Activated naive CD4-positive, alpha-beta T cell treated with anti-CD3 and anti-CD28 coated beads, Interleukin-2, amount 50 U/mL, for 24 hours (primary cell): ENCODE measurements at regions not wholly inside any gene's neighbourhood (a gene's known extent, or its start where the extent isn't known, plus 50 kb on each side); places are given as distances from the start of the nearest gene placed in this dataset.
"Not testable (repeated sequence)": the region's sequence is repeated elsewhere in the genome, so short reads cannot be mapped to it uniquely, and the experiment has no call there.

Source experiments
- H3K27ac Mint-ChIP-seq: one replicate; pipeline ENCODE4 v1.8.0; 2021; ENCODE audit warnings: mild to moderate bottlenecking, mixed read lengths
- H3K27me3 Mint-ChIP-seq: one replicate; pipeline ENCODE4 v1.8.0; 2021; ENCODE audit warnings: mixed read lengths
- H3K36me3 Mint-ChIP-seq: one replicate; pipeline ENCODE4 v1.8.0; 2021; ENCODE audit warnings: mixed read lengths
- H3K4me1 Mint-ChIP-seq: one replicate; pipeline ENCODE4 v1.8.0; 2021; ENCODE audit warnings: mixed read lengths
- H3K4me3 Mint-ChIP-seq: one replicate; pipeline ENCODE4 v1.8.0; 2021; ENCODE audit warnings: mild to moderate bottlenecking, mixed read lengths
- H3K9me3 Mint-ChIP-seq: one replicate; pipeline ENCODE4 v1.8.0; 2021; ENCODE audit warnings: mixed read lengths

DNA sequence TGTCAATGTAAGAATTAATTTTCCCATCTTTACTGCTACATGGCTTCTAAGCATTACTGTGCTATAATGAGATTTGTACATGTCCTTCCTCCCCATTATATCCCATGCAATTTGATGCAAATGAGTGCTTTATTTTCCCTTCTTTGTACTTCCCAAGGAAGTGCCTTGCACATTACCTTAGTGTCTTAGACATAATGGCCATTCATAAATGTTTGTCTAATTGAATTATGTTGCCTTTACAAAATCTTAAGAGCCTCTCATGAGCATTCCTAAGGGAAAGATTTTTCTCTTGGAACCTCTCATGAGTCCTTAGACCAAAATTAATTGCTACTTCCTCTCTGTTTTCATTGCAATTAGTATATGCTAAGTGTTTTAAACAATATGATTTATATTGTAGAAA, 741.7 kb downstream of the RERGL start:
- no peaks in the 10 kb centered on the region for H3K27me3 Mint-ChIP-seq

DNA sequence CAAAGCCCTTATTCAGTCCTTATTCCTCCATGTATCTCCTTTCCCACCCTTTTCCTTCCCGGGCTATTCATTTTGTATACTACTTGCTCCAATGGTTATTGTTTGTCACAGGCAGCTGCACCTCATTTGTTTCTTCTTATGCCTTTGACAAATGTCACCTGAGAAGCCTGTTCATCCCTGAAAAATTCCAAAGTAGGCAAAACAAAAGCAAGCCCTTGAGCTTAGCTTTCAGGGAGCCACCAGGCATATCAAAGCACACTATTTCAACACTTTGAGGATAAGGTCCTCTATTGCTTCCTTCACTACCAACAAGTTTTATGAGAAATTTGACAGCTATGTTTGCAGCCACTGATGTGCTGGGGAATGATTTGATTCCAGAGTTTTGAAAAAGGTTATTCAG, 738.7 kb upstream of the LMO3 start:
- Mint-ChIP-seq H3K4me3 (no peak overlapping the region), H3K27me3 (no peaks in the 10 kb centered on the region), H3K27ac (no peak overlapping the region), H3K4me1 (no peaks in the 10 kb centered on the region), H3K36me3 (no peaks in the 10 kb centered on the region), H3K9me3 (peaks cover 12% of the 10 kb centered on the region)

More for the DNA sequence above, 741.7 kb downstream of the RERGL start:
- H3K36me3 Mint-ChIP-seq = no peaks in the 10 kb centered on the region
- H3K4me1 Mint-ChIP-seq = no peaks in the 10 kb centered on the region
- H3K27ac Mint-ChIP-seq = no peak overlapping the region
- H3K9me3 Mint-ChIP-seq = peaks cover 2% of the 10 kb centered on the region
- H3K4me3 Mint-ChIP-seq = no peak overlapping the region

DNA sequence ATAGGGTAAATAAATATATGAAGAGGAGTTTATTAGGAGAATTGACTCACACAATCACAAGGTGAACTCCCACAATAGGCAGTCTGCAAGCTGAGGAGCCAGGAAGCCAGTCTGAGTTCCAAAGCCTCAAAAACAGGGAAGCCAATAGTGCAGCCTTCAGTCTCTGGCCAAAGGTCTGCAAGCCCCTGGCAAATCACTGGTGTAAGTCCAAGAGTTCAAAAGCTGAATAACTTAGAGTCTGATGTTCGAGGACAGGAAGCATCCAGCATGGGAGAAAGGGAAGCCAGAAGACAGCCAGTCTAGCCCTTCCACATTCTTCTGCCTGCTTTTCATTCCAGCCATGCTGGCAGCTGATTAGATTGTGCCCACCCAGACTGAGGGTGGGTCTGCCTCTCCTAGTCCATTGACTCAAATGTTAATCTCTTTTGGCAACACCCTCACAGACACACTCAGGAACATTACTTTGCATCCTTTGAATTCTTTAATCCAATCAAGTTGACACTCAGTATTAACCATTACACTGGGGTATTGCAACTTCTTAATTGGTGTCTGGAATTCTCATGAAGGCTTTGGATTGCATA, 736.5 kb upstream of the LMO3 start:
- Mint-ChIP-seq H3K4me1 (no peaks in the 10 kb centered on the region), H3K4me3 (no peak overlapping the region), H3K9me3 (peaks cover 17% of the 10 kb centered on the region), H3K27ac (no peak overlapping the region), H3K36me3 (no peaks in the 10 kb centered on the region), H3K27me3 (no peaks in the 10 kb centered on the region)

DNA sequence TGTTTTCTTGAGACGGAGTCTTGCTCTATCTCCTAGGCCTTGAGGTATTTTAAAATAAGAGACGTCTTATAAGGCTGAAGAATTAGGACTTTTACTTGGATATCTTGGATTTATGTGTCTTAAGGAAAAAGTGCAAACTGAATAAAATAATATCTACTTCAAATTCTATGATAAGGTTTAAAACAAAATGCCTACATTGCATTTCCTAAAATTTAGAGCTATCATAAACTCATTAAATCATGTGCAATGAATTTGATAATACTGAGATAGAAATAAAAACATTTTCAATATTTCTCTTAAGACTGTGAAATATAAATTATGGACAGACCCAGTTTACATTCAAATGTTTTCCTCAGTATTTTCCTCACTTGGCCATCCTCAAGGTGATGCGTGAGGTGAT, 729.5 kb upstream of the LMO3 start:
- Mint-ChIP-seq H3K27ac (no peak overlapping the region), H3K4me1 (no peaks in the 10 kb centered on the region), H3K27me3 (no peaks in the 10 kb centered on the region), H3K36me3 (no peaks in the 10 kb centered on the region), H3K9me3 (peaks cover 9% of the 10 kb centered on the region), H3K4me3 (no peak overlapping the region)

DNA sequence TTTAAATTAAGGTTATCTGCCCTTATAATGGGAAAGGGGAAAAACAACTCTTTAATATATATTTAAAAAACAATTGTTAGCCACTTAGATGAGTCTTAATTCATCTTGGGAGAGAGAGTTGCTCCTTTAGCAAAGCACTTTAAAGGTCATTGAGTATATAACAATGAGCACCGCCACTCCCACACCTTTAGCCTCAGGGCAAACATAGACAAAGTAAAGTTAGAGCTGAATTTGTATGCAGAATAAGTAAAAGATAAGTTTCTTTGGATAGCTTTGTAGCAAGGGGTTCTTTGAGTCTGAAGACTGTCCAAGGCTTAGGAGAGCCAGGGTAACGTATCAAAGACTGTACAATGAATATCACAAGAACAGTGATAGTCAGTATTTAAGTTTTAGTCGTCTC, 728.8 kb upstream of the LMO3 start:
- Mint-ChIP-seq H3K36me3 (no peaks in the 10 kb centered on the region), H3K27me3 (no peaks in the 10 kb centered on the region), H3K27ac (no peak overlapping the region), H3K4me1 (no peaks in the 10 kb centered on the region), H3K9me3 (peaks cover 9% of the 10 kb centered on the region), H3K4me3 (no peak overlapping the region)

DNA sequence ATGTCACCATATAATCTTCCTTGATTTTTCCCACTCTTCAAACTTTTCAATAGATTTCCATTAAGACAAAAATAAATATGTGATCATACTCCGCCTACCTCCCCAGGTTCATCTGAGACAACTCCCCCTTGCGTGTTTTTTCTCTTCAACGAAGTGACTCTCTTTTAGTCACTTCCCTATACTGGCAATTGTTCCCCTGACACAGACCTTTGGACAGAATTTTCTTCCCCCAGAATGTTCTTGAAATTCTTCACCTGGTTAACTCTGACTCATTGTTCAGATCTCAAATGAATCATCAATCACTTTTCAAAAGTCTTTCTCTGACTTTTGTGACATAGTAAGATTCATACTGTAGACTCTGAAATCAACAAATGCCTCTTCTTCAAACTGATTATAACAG, 727.3 kb upstream of the LMO3 start:
- Mint-ChIP-seq H3K4me3 (no peak overlapping the region), H3K27ac (no peak overlapping the region), H3K9me3 (peaks cover 4% of the 10 kb centered on the region), H3K36me3 (no peaks in the 10 kb centered on the region), H3K27me3 (no peaks in the 10 kb centered on the region), H3K4me1 (no peaks in the 10 kb centered on the region)

DNA sequence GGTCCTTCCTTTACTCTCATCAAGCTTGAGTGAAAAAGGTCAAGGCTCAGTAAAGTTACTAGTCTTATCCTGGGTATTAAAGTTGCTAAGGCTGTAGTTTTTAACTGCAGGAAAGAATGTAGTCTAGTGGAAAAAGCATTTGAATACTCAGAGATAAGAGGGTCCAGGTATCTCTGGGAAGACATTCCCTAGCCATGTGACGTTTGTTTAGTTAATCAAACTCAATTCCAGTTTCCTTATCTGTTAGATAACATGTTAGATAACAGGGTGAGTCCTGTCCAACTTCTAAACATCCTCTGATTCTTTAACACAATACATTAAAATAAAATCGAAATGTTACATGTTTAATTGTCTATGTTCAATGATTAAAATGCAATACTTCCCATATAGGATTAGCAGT, 720.7 kb upstream of the LMO3 start:
- no peaks in the 10 kb centered on the region for H3K4me1 Mint-ChIP-seq
- no peaks in the 10 kb centered on the region for H3K27me3 Mint-ChIP-seq
- no peak overlapping the region for H3K4me3 Mint-ChIP-seq
- H3K27ac Mint-ChIP-seq = no peak overlapping the region
- no peaks in the 10 kb centered on the region for H3K36me3 Mint-ChIP-seq
- no peaks in the 10 kb centered on the region for H3K9me3 Mint-ChIP-seq

DNA sequence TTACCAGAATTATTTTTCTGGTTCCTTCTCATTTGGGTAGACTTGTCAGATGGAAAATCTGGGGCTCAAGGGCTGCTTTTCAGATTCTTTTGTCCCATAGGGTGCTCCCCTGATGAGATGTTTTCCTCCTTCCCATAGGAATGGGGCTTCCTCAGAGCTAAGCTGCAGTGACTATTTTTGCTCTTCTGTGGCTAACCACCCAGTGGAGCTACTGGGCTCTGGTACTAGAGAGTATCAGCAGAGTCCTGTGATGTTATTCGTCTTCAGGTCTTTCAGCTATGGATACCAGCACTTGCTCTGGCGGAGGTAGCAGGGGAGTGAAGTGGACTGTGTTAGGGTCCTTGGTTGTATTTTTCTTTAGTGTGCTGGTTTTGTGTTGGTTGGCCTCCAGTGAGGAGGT, 716.1 kb upstream of the LMO3 start:
- Mint-ChIP-seq H3K4me3 (no peak overlapping the region), H3K4me1 (no peaks in the 10 kb centered on the region), H3K27ac (no peak overlapping the region), H3K36me3 (no peaks in the 10 kb centered on the region), H3K9me3 (peaks cover 14% of the 10 kb centered on the region), H3K27me3 (no peaks in the 10 kb centered on the region)

DNA sequence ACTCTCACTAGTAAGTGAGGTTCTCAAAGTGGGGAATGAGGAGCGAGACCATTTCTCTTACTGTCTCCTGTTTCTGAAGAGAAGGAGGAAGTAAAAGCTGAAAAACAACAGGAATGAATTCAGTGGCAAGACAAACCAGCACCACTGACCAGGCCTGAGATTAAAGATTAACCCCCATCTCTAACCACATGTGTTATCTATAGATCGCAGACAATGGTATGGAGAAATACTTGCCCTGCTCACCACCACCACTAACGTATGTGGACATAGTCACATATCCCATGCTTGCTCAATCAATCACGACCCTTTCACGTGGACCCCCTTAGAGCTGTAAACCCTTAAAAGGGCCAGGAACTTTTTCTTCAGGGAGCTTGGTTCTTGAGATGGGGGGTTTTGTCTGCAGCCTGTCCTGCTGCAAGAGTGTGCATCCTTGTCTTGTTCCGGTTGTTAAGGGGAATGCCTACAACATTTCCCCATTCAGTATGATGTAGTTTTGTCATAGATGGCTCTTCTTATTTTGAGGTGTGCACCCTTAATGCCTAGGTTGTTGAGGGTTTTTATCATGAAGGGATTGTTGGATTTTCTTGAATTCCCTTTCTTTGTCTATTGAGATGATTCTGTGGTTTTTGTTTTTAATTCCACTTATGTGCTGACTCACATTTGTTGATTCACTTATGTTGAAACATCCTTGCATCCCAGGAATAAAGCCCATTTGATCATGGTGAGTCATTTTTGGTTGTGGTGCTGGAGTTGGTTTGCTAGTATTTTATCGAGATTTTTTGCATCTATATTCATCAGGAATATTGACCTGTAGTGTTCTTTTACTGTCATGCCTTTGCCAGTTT, 698.8 kb upstream of the LMO3 start:
- H3K9me3 Mint-ChIP-seq = peaks cover 9% of the 10 kb centered on the region
- no peaks in the 10 kb centered on the region for H3K27me3 Mint-ChIP-seq
- no peak overlapping the region for H3K27ac Mint-ChIP-seq
- H3K36me3 Mint-ChIP-seq = no peaks in the 10 kb centered on the region
- no peaks in the 10 kb centered on the region for H3K4me1 Mint-ChIP-seq
- H3K4me3 Mint-ChIP-seq = no peak overlapping the region

DNA sequence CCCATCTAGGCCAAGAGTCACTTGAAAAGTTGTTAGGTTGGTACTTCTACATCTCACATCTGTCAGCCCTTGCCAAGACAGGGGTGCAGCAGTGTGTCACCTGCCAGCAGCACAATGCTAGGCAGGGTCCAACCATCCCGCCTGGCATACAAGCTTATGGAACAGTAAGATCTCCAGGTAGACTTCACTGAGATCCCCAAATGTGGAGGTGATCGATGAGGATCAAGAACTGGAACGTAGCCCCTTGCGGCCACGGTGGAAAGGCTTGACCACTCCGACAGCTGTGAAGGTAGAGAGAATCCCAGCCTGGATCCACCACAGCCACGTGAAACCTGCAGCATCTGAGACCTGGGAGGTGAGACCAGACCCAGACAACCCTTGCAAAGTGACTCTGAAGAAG, 696.0 kb upstream of the LMO3 start:
- Mint-ChIP-seq H3K27ac (no peak overlapping the region), H3K27me3 (no peaks in the 10 kb centered on the region), H3K9me3 (peaks cover 16% of the 10 kb centered on the region), H3K4me1 (no peaks in the 10 kb centered on the region), H3K4me3 (no peak overlapping the region), H3K36me3 (no peaks in the 10 kb centered on the region)

DNA sequence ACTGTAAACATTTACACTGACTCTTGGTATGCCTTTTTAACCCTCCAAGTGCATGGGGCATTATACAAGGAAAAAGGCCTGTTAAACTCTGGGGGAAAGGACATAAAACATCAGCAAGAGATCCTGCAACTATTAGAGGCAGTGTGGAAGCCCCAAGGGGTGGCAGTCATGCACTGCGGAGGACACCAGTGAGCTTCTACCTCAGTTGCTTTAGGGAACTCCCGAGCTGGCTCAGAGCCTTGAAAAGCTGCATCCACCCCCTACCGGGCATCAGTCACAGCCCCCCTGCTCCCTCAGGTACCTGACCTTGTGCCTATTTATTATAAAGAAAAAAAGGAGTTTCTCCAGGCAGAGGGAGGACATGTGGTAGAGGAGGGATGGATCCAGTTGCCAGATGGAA, 695.6 kb upstream of the LMO3 start:
- Mint-ChIP-seq H3K9me3 (peaks cover 16% of the 10 kb centered on the region), H3K36me3 (no peaks in the 10 kb centered on the region), H3K4me1 (no peaks in the 10 kb centered on the region), H3K4me3 (no peak overlapping the region), H3K27ac (no peak overlapping the region), H3K27me3 (no peaks in the 10 kb centered on the region)

DNA sequence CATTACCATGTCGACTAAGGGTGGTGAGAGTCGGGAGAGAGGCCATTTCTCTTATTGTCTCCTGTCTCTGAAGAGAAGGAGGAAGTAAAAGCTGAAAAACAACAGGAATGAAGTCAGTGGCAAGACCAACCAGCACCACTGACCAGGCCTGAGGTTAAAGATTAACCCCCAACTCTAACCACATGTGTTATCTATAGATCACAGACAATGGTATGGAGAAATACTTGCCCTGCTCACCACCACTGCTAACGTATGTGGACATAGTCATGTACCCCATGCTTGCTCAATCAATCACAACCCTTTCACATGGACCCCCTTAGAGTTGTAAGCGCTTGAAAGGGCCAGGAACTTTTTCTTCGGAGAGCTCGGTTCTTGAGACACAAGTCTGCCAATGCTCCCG, 690.9 kb upstream of the LMO3 start:
- no peaks in the 10 kb centered on the region for H3K36me3 Mint-ChIP-seq
- H3K4me3 Mint-ChIP-seq = no peak overlapping the region
- H3K27me3 Mint-ChIP-seq = no peaks in the 10 kb centered on the region
- peaks cover 7% of the 10 kb centered on the region for H3K9me3 Mint-ChIP-seq
- H3K27ac Mint-ChIP-seq = no peak overlapping the region
- H3K4me1 Mint-ChIP-seq = no peaks in the 10 kb centered on the region

DNA sequence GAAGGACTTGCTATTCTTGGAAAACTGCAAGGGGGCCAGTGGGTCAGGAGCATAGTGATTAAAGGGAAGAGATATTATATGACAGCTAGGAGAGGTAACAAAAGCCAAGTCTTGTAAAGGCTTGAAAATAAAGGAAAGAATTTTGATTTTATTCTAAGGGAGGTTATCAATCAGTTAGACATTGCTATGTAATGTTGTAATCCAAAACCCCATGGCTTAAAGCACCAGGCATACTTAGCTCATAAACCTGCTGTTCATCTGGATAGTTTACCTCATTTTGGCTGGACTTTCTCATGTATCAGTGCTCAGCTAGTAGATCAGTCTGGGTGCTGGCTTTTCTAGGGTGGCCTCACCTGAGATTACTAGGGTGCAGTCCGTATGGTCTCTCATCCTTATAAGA, 680.9 kb upstream of the LMO3 start:
- no peaks in the 10 kb centered on the region for H3K27me3 Mint-ChIP-seq
- no peaks in the 10 kb centered on the region for H3K36me3 Mint-ChIP-seq
- H3K4me1 Mint-ChIP-seq = no peaks in the 10 kb centered on the region
- no peaks in the 10 kb centered on the region for H3K9me3 Mint-ChIP-seq
- H3K4me3 Mint-ChIP-seq = no peak overlapping the region
- no peak overlapping the region for H3K27ac Mint-ChIP-seq

DNA sequence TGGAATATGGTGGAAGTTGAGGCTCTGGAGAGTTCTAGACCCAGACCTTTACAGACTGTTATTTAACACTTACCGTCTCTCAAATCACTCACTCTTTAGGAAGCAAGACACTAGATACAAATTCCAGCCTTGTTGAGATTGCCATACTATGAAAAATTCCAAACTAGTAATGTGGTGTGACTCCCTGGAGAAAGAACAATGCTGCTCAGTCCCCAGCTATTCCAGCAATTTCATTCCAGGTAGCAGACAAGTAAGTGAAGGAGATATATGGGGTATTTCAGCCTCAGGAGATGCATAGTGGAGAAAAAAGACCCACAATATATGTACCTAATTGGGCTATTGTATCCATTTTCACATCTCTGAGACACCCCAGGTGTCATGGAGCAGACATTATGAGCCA, 678.9 kb upstream of the LMO3 start:
- H3K27ac Mint-ChIP-seq = no peak overlapping the region
- no peaks in the 10 kb centered on the region for H3K9me3 Mint-ChIP-seq
- H3K4me1 Mint-ChIP-seq = no peaks in the 10 kb centered on the region
- H3K4me3 Mint-ChIP-seq = no peak overlapping the region
- no peaks in the 10 kb centered on the region for H3K36me3 Mint-ChIP-seq
- no peaks in the 10 kb centered on the region for H3K27me3 Mint-ChIP-seq

DNA sequence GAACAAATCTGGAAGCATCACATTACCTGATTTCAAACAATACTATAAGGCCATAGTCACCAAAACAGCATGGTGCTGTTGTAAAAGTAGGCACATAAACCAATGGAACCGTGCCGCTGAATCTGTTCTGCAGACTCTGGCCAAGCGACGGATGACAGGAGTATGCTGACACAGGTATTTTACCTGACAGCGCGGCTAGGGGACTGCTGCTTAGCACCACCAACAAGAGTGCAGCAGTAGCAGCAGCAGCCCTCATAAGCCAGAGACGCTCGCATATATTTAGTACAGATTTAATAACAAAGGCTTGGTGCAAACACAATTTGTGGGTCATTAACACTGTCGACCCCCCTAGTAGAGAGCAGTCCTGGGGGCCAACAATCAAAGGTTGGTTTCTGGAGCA, 677.6 kb upstream of the LMO3 start:
- no peaks in the 10 kb centered on the region for H3K9me3 Mint-ChIP-seq

DNA sequence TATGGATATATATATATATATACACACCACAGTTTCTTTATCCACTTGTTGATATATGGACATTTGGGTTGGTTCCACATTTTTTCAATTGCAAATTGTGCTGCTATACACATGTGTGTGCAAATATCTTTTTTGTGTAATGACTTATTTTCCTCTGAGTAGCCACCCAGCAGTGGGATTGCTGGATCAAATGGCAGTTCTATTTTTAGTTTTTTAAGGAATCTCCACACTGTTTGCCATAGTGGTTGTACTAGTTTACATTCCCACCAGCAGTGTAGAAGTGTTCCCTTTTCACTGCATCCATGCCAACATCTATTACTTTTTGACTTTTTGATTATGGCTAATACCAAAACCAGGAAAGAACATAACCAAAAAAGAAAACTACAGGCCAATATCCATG, 676.2 kb upstream of the LMO3 start:
- H3K36me3 Mint-ChIP-seq, H3K9me3 Mint-ChIP-seq, H3K27ac Mint-ChIP-seq, H3K4me3 Mint-ChIP-seq, H3K27me3 Mint-ChIP-seq, H3K4me1 Mint-ChIP-seq: not testable (repeated sequence)

More for the DNA sequence above, 677.6 kb upstream of the LMO3 start:
- Mint-ChIP-seq H3K27ac (no peak overlapping the region), H3K4me3 (no peak overlapping the region), H3K27me3 (no peaks in the 10 kb centered on the region), H3K4me1 (no peaks in the 10 kb centered on the region), H3K36me3 (no peaks in the 10 kb centered on the region)

DNA sequence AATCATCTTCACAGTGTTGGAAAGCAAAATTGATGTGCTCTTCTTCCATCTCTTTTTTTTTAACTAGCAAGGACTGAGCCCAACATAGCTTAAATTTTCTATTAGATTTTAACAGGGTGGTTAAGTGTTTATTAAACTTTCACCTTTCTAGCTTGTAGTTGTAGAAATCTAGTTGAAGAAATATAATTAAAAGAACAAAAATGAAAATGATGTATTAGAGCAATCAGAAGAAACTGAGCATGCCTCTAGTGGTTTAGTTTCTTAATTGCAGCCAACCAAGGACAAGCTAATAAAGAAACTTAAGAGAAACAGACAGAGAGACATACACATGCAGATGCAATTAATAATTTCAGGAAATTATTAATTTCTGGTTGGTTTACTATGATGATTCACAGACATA, 673.0 kb upstream of the LMO3 start:
- Mint-ChIP-seq H3K36me3 (no peaks in the 10 kb centered on the region), H3K9me3 (peaks cover 4% of the 10 kb centered on the region), H3K27me3 (no peaks in the 10 kb centered on the region), H3K4me3 (no peak overlapping the region), H3K4me1 (no peaks in the 10 kb centered on the region), H3K27ac (no peak overlapping the region)
